HEK293T (cell line): ENCODE measurements at regions not wholly inside any gene's neighbourhood (a gene's known extent, or its start where the extent isn't known, plus 50 kb on each side); places are given as distances from the start of the nearest gene placed in this dataset.

Experiments
- CTCF ChIA-PET: fragments of 350-600 bp; formaldehyde crosslinking; extraction: SDS; loops from one replicate; lab custom pipeline; 2021; ENCODE audit warnings: antibody characterized with exemption, inconsistent platforms; lab: Yijun Ruan, JAX
- POLR2A ChIA-PET: fragments of 350-600 bp; formaldehyde crosslinking; extraction: SDS; loops from one replicate; lab custom pipeline; 2020; ENCODE audit warnings: antibody characterized with exemption, inconsistent platforms; lab: Yijun Ruan, JAX
- DNase-seq: peaks from one replicate; pipeline ENCODE4 v3.0.0; 2012; ENCODE audit warnings: mixed read lengths; ENCODE audit errors: extremely low spot score
- ARNT ChIP-seq: fragments of 450-650 bp; IDR thresholded peaks from 2 replicates; pipeline ENCODE4 v1.6.1; 2017; ENCODE audit warnings: mild to moderate bottlenecking
- BHLHE40 ChIP-seq: fragments of 450-650 bp; IDR thresholded peaks from 2 replicates; pipeline ENCODE4 v1.6.1; 2016; ENCODE audit warnings: mild to moderate bottlenecking, moderate library complexity, borderline replicate concordance
- CTBP1 ChIP-seq: fragments of 450-650 bp; IDR thresholded peaks from 2 replicates; pipeline ENCODE4 v1.6.1; 2016; ENCODE audit warnings: borderline replicate concordance
- ELF4 ChIP-seq: fragments of 450-650 bp; IDR thresholded peaks from 2 replicates; pipeline ENCODE4 v1.6.1; 2017; ENCODE audit warnings: antibody characterized with exemption
- FOXA1 ChIP-seq: fragments of 450-650 bp; IDR thresholded peaks from 2 replicates; pipeline ENCODE4 v1.6.1; 2016; ENCODE audit warnings: mild to moderate bottlenecking
- FOXK2 ChIP-seq: fragments of 450-650 bp; IDR thresholded peaks from 2 replicates; pipeline ENCODE4 v1.6.1; 2016; ENCODE audit warnings: mild to moderate bottlenecking
- FOXM1 ChIP-seq: fragments of 450-650 bp; IDR thresholded peaks from 2 replicates; pipeline ENCODE4 v1.6.1; 2017; ENCODE audit warnings: mild to moderate bottlenecking, borderline replicate concordance
- HDGF ChIP-seq: fragments of 450-650 bp; IDR thresholded peaks from 2 replicates; pipeline ENCODE4 v1.6.1; 2017; ENCODE audit warnings: antibody characterized with exemption, borderline replicate concordance
- L3MBTL2 ChIP-seq: fragments of 450-650 bp; conservative IDR thresholded peaks from 2 replicates; pipeline ENCODE4 v1.6.1; 2016; ENCODE audit warnings: mild to moderate bottlenecking
- LEF1 ChIP-seq: fragments of 450-650 bp; IDR thresholded peaks from 2 replicates; pipeline ENCODE4 v1.6.1; 2017; ENCODE audit warnings: mild to moderate bottlenecking, borderline replicate concordance
- NFRKB ChIP-seq: fragments of 450-650 bp; IDR thresholded peaks from 2 replicates; pipeline ENCODE4 v1.6.1; 2016; ENCODE audit warnings: mild to moderate bottlenecking, moderate library complexity
- SP1 ChIP-seq: fragments of 450-650 bp; IDR thresholded peaks from 2 replicates; pipeline ENCODE4 v1.6.1; 2017
- SUZ12 ChIP-seq: fragments of 450-650 bp; IDR thresholded peaks from 2 replicates; pipeline ENCODE4 v1.6.1; 2016; ENCODE audit warnings: mild to moderate bottlenecking
- TARDBP ChIP-seq: fragments of 450-650 bp; IDR thresholded peaks from 2 replicates; pipeline ENCODE4 v1.6.1; 2016
- ZNF384 ChIP-seq: fragments of 450-650 bp; IDR thresholded peaks from 2 replicates; pipeline ENCODE4 v1.6.1; 2016
- TF ChIP-seq, protein P1 (sequence below): fragments of 450-650 bp; IDR thresholded peaks from 2 replicates; pipeline ENCODE4 v1.6.1; 2016

DNA sequence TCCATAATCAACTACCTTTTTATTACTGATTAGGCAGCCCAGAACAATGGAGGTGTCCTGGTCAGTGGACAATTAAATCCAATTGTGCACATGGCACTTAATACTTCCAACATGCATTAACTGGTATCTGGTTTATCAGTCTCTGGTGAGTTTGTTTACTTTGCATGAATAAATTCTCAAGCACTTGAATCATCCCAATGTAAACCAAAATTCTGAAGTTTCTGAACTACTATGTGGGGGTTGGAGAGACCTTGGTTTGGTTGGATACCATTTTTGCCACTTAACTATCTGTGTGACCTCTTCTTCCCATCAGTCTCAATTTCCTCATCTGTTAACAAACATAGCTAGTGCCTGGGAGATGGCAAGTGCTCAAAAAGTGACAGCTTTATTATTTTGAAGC, 70.5 kb upstream of the MAP4 start:
- DNase-seq = no peak
- TF ChIP-seq SUZ12 (no peak), ELF4 (no peak), FOXM1 (no peak), SP1 (no peak), TARDBP (no peak)
- TF ChIP-seq, protein P1, sequence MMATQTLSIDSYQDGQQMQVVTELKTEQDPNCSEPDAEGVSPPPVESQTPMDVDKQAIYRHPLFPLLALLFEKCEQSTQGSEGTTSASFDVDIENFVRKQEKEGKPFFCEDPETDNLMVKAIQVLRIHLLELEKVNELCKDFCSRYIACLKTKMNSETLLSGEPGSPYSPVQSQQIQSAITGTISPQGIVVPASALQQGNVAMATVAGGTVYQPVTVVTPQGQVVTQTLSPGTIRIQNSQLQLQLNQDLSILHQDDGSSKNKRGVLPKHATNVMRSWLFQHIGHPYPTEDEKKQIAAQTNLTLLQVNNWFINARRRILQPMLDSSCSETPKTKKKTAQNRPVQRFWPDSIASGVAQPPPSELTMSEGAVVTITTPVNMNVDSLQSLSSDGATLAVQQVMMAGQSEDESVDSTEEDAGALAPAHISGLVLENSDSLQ = 0 out of 2 replicates have a peak, but pooled peaks have one; percentile 2
- CTCF ChIA-PET = interaction anchor here (0.7 to 1.2 kb wide), 2 partner anchors 17 to 64 kb away, joined by 4 read pairs; no protein-coding TSS in a partner anchor
- POLR2A ChIA-PET = no interaction called here

DNA sequence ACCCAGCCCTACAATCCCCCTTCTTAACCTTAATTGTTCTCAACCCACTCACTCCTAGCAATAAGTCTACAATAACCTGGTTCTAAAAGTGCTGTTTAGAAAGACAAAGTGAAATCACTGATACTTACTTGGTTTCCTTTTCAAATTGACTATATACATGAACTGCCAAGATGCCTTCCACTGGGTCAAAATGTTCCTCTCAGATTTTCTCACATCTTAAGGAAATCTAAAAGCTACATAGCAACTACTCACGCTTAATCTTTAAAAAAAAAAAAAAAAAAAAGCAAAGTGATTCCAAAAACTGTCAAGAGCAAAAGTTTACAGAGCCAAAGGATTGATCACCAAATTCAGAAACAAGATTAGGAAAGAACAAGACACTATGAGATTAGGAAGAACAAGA, 68.7 kb upstream of the MAP4 start:
- CTCF ChIA-PET = interaction anchor here (0.6 kb wide), 1 partner anchor 67 kb away, joined by 3 read pairs; no protein-coding TSS in a partner anchor
- TF ChIP-seq FOXM1 (no peak), SP1 (no peak), FOXK2 (no peak), ZNF384 (0 out of 2 replicates have a peak, but pooled peaks have one; percentile 29), TARDBP (no peak), LEF1 (no peak)
- DNase-seq = no peak
- POLR2A ChIA-PET = no interaction called here

DNA sequence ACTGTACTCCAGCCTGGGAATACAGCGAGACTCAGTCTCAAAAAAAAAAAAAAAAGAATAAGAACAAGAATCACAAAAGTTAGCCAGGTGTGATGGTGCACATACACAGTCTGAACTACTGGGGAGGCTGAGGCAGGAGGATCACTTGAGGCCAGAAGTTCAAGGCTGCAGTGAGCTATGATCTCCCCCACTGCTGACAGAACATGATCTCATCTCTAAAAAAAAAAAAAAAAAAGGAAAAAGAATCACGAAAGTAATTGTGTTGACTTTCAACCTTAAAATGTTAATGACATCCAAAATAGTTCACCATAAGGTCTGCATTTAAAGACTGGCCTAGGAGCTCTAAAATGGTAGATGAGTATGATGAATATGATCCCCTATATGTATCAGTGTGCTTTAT, 68.0 kb upstream of the MAP4 start:
- ChIA-PET CTCF (no interaction called here), POLR2A (no interaction called here)
- DNase-seq = no peak
- TF ChIP-seq ZNF384 (peak; percentile 75), ARNT (no peak), SUZ12 (no peak)

DNA sequence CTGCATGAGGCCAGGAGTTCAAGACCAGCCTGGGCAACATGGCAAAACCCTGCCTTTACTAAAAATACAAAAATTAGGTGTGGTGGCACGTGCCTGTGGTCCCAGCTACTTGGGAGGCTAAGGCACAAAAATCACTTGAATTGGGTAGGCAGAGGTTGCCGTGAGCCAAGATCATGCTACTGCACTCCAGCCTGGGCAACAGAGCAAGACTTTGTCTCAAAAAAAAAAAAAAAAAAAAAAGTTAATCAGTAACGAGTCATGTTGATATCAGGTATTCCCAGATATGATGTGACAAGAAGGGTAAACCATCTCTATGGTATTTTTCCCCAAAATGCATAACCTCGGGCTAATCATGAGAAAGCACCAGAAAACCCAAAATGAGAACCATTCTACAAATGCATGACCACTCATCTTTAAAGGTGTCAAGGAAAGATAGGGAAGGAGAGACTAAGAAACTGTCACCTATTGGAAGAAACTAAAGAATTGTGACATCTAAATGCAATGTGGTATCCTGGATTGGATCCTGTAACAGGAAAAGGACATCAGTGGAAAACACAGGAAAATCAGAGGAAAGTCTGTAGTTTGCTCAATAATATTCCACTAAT, 66.5 kb upstream of the MAP4 start:
- ChIA-PET POLR2A (no interaction called here), CTCF (no interaction called here)
- no peak for DNase-seq
- TF ChIP-seq ELF4 = no peak
- no peak for TF ChIP-seq FOXM1
- no peak for TF ChIP-seq HDGF
- TF ChIP-seq NFRKB = no peak
- TF ChIP-seq L3MBTL2 = no peak
- TF ChIP-seq ZNF384 = no peak
- TF ChIP-seq SUZ12 = no peak
- TF ChIP-seq ARNT = no peak
- no peak for TF ChIP-seq FOXA1
- TF ChIP-seq CTBP1 = no peak
- TF ChIP-seq, protein P1 = no peak
- no peak for TF ChIP-seq LEF1
- TF ChIP-seq FOXK2 = no peak
- no peak for TF ChIP-seq TARDBP
- TF ChIP-seq SP1 = no peak
- no peak for TF ChIP-seq BHLHE40

DNA sequence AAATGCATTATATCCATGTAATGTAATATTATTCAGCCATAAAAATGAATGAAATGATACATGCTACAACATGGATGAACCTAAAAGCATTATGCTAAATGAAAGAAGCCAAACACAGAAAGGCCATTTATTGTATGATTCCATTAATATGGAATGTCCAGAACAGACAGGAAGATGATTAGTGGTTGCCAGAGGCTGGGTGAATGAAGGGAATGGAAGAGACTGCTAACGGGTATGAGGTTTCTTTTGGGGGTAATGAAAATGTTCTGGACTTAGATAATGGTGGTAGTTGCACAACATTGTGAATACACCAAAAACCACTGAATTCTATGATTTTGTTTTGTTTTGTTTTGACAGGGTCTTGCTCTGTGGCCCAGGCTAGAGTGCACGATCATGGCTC, 61.6 kb upstream of the MAP4 start:
- ChIA-PET CTCF (no interaction called here), POLR2A (no interaction called here)
- TF ChIP-seq, protein P1 = no peak
- TF ChIP-seq CTBP1 (no peak), ZNF384 (no peak), FOXK2 (no peak), HDGF (no peak), BHLHE40 (no peak), LEF1 (no peak), SUZ12 (no peak), SP1 (no peak), NFRKB (no peak), FOXA1 (no peak), L3MBTL2 (no peak), TARDBP (no peak), ARNT (no peak), FOXM1 (no peak), ELF4 (no peak)
- no peak for DNase-seq

DNA sequence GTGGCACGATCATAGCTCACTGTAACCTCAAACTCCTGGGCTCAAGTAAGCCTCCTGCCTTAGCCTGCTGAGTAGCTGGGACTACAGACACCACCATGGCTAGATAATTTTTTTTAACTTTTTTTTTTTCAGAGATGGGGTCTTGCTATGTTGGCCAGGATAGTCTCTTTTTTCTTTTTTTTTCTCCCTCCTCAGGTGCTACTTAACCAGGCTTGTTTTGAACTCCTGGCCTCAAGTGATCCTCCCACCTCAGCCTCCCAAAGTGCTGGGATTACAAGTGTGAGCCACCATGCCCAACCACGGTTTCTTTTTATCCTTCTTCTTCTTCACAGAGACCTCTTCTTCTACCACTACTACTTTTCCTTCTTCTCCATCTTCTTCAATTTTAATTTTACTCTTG, 53.8 kb upstream of the MAP4 start:
- TF ChIP-seq CTBP1 (no peak), ZNF384 (peak; percentile 73)
- ChIA-PET CTCF (interaction anchor here (0.7 kb wide), 1 partner anchor 17 kb away, joined by 4 read pairs; no protein-coding TSS in a partner anchor), POLR2A (no interaction called here)
- no peak for DNase-seq

DNA sequence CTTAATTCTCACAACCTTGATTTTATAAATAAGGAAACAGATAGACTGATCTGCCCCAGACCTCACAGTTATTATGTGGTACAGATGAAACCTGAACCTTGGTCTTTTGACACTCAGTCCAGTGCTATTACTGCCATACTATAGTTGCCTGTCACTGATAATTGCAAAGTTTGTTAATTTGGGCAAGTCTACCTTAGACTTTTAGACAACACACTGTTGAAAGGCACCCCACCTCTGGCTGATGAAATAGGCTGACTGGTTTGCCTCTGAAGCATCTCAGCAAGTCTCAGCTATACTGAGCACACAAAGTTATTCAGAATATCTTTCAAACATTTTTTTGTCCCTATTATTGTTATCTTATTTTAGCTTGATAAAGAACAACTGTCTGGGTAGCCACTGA, 53.1 kb upstream of the MAP4 start:
- DNase-seq = no peak
- POLR2A ChIA-PET = interaction anchor here (2.0 kb wide), 1 partner anchor 19 kb away, joined by 9 read pairs; no protein-coding TSS in a partner anchor
- CTCF ChIA-PET = no interaction called here
- TF ChIP-seq TARDBP (no peak), CTBP1 (no peak), FOXK2 (no peak), SP1 (no peak), LEF1 (no peak), L3MBTL2 (no peak), HDGF (no peak), FOXM1 (no peak), NFRKB (no peak), ZNF384 (no peak), BHLHE40 (no peak), SUZ12 (no peak), ARNT (no peak), FOXA1 (no peak), ELF4 (no peak)
- TF ChIP-seq, protein P1 = no peak
